ENCODE measurements at regions not wholly inside any gene's neighbourhood (a gene's known extent, or its start where the extent isn't known, plus 50 kb on each side); places are given as distances from the start of the nearest gene placed in this dataset.

- no peak for DNase-seq
These were observed 227.9 kb upstream of the COPS8 start for GRCh38 chr2:236857781-236858180.

DNA sequence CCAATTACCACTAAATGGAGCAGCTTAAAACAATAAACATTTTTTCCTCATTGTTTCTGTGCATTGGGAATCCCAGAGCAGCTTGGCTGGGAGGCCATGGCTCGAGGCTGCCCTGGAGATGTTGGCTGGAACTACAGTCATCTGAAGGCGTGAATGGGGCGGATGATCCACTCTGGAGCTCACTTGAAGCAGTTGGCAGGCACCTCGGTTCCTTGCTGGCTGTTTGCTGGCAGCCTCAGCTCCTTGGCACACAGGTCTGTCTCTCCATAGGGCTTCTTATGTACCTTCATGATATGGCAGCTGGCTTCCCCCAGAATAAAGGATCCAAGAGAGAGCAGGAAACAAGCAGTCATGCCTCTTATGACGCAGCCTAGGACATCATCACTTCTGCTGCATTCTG is 227.0 kb upstream of the COPS8 start:
- no peak for DNase-seq

DNA sequence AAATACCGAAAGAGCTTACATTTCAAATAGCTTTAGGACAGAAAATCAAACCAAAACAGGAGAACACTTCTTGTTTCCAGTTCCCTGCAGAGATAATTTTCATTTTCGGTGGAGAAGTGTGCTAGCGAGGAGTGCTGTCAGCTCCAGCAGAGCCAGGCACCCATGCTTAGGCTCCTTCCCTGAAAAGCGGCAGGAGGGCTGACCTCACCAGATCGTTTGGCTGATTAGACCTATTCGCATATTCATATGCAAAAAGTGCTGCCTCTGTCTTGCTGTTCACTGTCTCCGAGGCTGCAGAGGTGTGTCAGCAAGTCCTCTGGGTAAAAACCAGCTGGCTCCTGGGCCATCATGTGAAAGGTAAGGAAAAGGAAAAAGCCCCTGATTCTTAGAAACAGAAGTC is 225.8 kb upstream of the COPS8 start:
- DNase-seq: no peak

DNA sequence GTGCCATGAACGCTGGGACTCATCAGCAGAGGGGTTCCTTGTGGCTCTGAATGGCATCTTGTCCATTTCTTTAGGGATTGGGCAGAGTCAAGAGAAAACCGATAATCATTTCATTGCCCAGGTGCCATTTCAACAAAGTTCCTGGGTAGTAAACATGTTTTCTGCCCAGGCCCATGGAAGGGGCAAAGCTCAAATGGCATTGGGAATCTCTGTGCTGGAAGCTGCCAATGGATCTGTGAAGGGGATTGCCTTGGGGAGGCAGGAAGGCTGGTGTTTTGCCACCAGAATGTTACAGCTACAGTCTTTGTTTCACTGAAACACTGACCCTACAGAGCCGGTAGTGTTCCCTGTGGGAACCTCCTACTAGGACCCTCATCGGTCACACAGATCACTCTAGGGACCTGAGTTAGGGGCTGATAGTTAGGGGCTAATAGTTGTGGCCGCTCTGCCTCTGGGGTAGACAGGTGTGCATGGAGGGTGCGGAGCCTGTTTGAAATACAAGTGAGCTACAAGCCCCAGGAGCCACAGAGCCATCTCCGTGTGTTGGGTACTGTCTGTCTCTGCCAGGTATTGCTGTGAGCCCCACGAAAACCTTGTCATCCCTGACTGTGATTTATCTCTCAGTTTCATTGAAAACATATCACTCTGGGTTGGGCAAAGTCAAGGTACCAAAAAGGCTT is 224.4 kb upstream of the COPS8 start:
- DNase-seq: no peak

- DNase-seq: no peak
These were observed 223.7 kb upstream of the COPS8 start for GRCh38 chr2:236861944-236862343.

- no peak for DNase-seq
These were observed 223.2 kb upstream of the COPS8 start for GRCh38 chr2:236862526-236862925.

DNA sequence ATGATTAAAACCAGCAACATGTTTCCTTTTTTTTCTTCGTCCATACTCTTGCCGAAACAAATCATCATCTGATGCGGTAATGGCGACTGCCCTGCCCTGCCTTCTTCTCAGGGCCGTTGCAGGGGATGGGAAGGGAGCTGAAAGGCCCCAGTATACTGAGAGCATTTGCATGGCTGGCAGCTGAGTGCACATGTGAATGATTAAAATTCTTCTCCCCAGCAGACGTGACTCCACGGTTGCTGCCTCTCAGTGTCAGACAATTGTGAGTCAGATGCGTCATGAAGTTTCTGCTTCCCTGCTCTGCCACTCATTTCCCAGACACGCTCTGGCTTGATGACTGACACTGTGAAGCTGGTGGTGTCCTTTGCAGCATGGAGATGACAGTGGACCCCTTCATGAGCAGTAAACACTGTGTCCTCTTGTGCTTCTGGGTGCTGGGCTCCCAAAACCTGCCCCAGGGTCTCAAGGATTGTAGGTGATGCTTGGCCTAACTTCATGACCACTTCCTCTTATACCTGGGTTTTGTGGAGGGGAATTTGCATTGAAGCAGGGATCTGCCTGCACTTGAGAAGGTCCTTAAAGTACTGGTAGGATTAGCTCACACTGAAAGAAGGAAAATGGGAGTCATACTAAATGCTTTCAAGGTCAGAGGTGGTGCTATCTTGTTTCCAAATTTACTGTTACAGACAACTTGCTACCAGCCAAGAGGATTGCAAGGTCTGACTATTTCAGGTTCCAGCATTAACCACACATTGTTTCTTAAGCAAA is 222.5 kb upstream of the COPS8 start:
- DNase-seq: no peak

- DNase-seq: no peak
These were observed 222.0 kb upstream of the COPS8 start for GRCh38 chr2:236863729-236864126.

DNA sequence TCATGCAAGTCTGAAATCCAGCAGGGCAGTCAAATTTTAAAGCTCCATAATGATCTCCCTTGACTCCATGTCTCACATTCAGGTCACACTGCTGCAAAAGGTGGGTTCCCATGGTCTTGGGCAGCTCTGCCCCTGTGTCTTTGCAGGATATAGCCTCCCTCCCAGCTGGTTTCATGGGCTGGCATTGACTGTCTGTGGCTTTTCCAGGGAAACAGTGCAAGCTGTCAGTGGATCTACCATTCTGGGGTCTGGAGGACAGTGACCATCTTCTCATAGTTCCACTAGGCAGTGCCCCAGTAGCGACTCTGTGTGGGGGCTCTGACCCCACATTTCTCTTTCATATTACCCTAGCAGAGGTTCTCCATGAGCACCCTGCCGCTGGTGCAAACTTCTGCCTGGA is 220.6 kb upstream of the COPS8 start:
- DNase-seq: no peak

DNA sequence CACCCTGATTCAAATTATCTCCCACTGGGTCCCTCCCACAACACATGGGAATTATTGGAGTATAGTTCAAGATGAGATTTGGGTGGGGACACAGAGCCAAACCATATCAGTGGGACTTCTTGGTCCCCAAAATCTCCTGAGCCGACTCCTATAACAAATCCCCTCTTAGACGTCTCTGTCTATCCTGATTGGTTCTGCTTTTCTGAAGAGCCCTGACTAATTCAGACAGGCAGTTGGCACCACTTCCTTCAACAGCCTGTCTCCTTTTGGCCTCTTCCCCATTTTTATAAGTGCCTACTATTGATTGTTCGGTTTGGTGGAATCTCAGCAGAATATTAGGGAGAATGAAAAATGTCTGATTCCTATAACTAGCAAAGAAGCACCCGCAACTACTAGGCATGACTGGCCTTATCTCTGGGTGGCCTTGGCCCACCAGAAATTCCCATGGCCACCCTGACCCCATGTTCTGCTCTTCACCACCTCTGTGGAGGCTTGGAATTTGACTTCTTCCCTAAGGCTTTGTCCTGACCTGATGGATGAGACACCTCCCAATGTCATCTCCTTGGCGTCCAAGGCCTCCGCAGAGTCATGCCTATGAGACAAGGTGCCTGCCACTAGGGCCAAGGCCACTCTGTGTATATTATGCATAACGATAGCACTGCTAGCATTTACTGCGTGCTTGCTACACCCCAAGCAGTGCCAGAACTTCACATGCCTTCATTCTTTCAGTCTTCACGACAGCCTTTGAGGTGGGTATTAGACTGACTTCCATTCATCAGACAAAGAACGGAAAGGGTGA is 218.9 kb upstream of the COPS8 start:
- DNase-seq: no peak

DNA sequence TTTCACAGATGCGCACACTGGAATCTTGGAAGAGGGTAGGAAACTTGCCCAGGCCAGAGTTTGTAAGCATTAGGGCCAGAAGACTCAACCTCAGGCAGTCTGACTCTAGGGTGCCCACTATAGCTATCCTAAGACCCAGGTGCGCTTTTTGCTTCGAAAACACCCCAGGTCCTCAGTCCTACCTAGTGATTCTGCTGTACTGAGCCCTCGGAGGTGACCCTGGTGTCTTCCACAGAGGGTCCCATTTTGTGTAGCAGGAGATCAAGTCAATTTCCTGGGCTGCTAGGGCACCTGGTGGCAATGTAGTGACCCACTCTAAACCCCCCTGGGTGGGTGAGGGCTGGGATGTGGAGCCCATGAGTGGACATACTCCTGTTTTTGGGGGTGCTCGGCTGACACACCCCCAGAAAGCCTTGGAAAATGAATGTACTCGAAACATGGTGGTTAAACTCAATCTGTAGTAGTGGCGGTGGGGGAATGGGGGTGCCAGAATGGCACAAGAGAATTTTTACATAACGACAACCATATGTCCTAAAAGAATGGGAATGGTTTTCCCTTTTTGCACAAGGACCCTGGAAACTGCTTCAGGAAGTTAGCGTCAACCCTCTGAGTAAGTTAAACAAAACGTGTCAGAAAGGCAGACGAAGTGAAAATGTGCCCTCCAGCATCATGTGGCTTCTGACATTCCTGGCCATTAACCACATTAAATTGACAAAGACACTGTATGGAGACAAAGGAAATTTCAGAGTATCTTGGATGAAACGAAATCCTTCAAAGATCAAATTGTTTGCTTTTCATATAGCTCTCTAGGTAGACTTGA is 218.0 kb upstream of the COPS8 start:
- no peak for DNase-seq

GRCh38 chr2:236870370-236870769 is 215.3 kb upstream of the COPS8 start:
- DNase-seq: no peak

DNA sequence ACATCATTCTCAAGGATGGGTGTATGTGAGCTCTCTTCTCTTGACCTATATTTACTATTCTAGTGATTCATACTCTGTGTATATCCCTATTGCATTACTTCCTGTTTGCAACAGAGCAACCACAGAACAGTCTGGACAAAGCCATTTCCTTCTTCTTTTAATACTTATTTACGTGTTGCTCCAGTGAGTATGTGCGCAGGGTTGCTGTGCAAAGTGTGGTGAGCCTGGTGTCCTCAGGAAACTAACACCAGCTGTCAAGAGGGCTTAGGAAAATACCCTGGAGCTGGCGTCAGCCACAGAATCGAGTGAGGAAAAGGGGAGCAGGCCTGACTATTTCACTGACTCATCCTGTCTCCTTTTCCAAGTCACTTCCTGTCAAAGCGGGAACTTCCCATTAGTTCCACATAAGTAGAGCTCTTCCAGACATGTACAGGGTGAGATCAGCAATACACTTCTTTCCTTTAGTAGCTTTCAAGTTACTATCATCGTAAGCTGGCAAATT is 214.1 kb upstream of the COPS8 start:
- DNase-seq: peak; percentile 4 to 48

DNA sequence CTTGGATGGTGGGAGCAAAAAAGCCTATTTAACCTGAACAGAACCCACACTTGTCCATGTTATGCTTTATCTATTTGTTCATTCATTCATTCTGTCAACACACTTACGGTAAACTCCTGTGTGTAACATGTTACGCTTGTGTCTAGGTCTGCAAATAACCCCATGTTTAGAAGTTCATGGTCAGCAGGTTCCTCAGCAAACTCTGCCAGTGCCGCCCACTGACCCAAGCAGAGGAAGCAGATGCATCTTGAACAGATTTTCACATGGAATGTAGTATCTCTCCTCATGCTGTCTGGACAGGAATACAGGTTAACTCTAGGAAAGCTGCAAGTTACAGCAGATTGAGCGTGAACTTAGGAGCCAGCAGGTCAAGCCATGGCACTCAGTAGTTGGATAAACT is 213.7 kb upstream of the COPS8 start:
- no peak for DNase-seq

GRCh38 chr2:236872981-236873380 is 212.7 kb upstream of the COPS8 start:
- no peak for DNase-seq

DNA sequence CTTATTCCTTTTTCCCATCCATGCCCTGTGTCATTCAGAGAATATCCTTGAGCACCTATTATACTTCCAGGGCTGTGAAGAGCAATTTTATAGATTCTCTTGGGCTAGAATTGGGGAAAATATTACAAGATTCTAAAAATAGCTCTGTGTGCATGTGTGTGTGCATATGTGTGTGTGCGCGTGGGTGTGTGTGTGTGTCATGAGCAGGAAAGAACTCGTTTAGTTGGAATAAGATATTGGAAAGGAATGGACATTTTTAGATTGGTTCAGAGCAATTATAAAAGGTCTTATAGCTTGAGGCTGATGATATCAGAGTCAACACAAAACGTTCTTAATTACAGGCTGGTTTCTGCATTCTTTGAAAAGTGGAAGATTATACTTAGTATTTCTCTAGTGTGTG is 212.1 kb upstream of the COPS8 start:
- no peak for DNase-seq

DNA sequence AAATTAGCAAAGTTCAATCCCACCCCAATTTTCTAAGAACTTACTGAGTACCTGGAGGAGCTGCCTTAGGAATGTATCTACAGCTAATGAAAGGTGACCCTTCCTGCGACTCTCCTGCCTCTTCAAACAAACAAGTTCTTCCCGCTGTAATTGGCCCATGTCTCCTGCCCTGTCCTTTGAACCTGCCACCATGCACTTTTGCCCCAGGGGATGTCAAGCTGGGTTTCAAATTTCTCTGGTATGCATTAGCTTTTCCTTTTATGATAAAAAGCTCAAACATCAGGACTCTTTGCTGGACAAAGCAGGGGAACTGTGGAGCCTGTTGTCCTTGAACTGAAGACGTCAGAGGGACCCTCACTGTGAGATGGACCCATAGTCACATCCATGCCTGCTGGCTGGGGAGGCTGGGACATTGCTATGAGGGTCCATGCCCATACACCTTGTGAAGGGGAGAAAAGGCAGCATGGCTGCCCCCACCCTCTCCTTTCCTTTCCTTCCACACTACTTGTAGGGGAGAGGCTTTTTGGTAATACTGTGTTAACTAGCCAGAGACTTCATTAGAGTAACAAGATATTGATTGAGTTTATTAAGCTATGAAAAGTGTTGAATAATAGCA is 210.7 kb upstream of the COPS8 start:
- no peak for DNase-seq

DNA sequence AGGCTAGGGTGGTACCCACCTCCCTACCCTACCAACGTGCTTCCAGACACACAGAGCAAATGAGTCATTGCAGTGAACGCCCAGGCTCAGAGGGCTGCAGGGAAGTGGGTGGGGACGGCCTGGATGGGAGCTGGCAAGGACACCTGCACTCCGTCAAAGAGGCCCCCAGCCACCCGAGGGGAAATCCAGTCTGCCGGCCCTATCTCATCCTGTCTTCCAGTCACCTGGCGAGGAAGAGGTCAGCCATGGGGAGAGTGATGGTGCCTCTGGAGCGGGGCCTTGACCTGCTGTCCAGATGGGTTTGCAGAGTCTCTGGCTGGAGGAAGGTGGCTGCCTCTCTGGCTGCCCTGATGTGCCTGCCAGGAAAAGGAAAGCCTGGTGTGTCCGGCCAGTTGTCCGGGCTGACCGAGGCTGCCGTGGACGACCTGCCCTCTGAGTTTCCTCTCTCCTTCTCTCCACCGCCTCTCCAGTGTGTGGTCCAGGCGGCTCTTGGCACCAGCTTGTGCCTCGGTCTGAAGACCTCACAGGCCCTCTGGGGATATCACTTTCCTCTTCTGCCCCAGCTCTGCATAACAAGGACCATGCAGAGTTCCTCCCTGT is 209.7 kb upstream of the COPS8 start:
- no peak for DNase-seq

DNA sequence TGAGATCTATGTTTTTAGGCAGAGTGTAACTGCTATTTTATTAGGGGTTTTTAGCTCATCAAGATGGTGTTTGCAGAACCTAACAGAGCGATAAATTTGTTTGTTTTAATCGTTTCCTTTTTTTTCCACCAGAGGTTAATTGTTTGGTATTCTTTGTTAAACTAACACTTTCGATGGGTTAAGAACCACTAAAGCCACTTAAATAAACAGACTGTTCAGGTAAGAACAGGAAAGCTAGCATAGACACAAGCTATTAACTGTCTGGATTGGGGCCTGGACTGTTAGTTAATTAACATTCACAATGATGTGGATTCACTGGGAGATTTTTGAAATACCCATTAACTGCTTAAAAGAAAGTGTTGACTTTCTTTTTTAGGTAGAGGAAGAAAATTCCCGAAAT is 209.0 kb upstream of the COPS8 start:
- no peak for DNase-seq

DNA sequence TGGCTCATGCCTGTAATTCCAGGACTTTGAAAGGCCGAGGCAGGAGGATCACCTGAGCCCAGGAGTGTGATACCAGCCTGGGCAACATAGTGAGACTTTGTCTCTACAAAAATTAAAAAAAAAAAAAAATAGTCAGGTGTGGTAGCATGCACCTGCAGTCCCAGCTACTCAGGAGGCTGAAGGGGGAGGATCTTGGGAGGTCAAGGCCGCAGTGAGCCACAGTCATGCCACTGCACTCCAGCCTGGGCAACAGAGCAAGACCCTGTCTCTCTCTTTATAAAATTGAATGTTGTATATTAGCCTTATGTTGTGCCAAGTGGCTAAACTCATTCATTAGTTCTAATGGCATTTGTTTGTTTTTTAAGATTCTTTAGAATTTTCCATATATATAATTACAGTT is 207.7 kb upstream of the COPS8 start:
- no peak for DNase-seq

- DNase-seq: no peak
These were observed 206.2 kb upstream of the COPS8 start for GRCh38 chr2:236879416-236879963.

- no peak for DNase-seq
These were observed 203.6 kb upstream of the COPS8 start for GRCh38 chr2:236882074-236882473.
